ENCODE measurements at regions not wholly inside any gene's neighbourhood (a gene's known extent, or its start where the extent isn't known, plus 50 kb on each side); places are given as distances from the start of the nearest gene placed in this dataset.

GRCh38 chr2:105686588-105686987 lies 58.1 kb upstream of the NCK2 start:
- ChIA-PET CTCF (no interaction called here), POLR2A (no interaction called here)
- peaks cover 7% of the 10 kb centered on the region for H3K9me3 Mint-ChIP-seq (ENCODE audit: unreplicated experiment)
- intact Hi-C loops (cut with micrococcal nuclease): no loop called here
- DNase-seq (ENCODE audit: unreplicated experiment): no peak
- no peaks in the 10 kb centered on the region for H3K4me1 Mint-ChIP-seq (ENCODE audit: insufficient read depth, unreplicated experiment)
- TF ChIP-seq CTCF (IDR thresholded peaks at IDR 0.05; ENCODE audit: unreplicated experiment): no peak
- H3K27me3 Mint-ChIP-seq (ENCODE audit: insufficient read depth, unreplicated experiment): peaks cover 9% of the 10 kb centered on the region
- no TSS peak for BruUV-seq (replicated peaks)
- no peak overlapping the region for H3K27ac Mint-ChIP-seq (ENCODE audit: low read depth, unreplicated experiment)
- H3K36me3 Mint-ChIP-seq (ENCODE audit: insufficient read depth, unreplicated experiment): peaks cover 5% of the 10 kb centered on the region
- no peak overlapping the region for H3K4me3 Mint-ChIP-seq (ENCODE audit: unreplicated experiment)

- ChIA-PET CTCF (interaction anchor here (0.7 kb wide), 1 partner anchor 107 kb away, joined by 3 read pairs; no protein-coding TSS in a partner anchor), POLR2A (no interaction called here)
- intact Hi-C loops (cut with micrococcal nuclease): no loop called here
- Mint-ChIP-seq H3K27me3 (ENCODE audit: insufficient read depth, unreplicated experiment) (peaks cover 39% of the 10 kb centered on the region), H3K27ac (ENCODE audit: low read depth, unreplicated experiment) (no peak overlapping the region), H3K4me3 (ENCODE audit: unreplicated experiment) (no peak overlapping the region), H3K36me3 (ENCODE audit: insufficient read depth, unreplicated experiment) (peaks cover 5% of the 10 kb centered on the region), H3K9me3 (ENCODE audit: unreplicated experiment) (no peaks in the 10 kb centered on the region), H3K4me1 (ENCODE audit: insufficient read depth, unreplicated experiment) (no peaks in the 10 kb centered on the region)
- no peak for TF ChIP-seq CTCF (IDR thresholded peaks at IDR 0.05; ENCODE audit: unreplicated experiment)
- DNase-seq (ENCODE audit: unreplicated experiment): no peak
- no TSS peak for BruUV-seq (replicated peaks)
These were observed 61.7 kb upstream of the NCK2 start for GRCh38 chr2:105683011-105683492.

GRCh38 chr2:105682401-105682800 lies 62.3 kb upstream of the NCK2 start:
- POLR2A ChIA-PET: no interaction called here
- no peak overlapping the region for H3K4me3 Mint-ChIP-seq (ENCODE audit: unreplicated experiment)
- CTCF ChIA-PET: no interaction called here
- no TSS peak for BruUV-seq (replicated peaks)
- H3K4me1 Mint-ChIP-seq (ENCODE audit: insufficient read depth, unreplicated experiment): no peaks in the 10 kb centered on the region
- H3K27ac Mint-ChIP-seq (ENCODE audit: low read depth, unreplicated experiment): no peak overlapping the region
- intact Hi-C loops (cut with micrococcal nuclease): no loop called here
- peaks cover 46% of the 10 kb centered on the region for H3K27me3 Mint-ChIP-seq (ENCODE audit: insufficient read depth, unreplicated experiment)
- no peak for TF ChIP-seq CTCF (IDR thresholded peaks at IDR 0.05; ENCODE audit: unreplicated experiment)
- H3K36me3 Mint-ChIP-seq (ENCODE audit: insufficient read depth, unreplicated experiment): peaks cover 5% of the 10 kb centered on the region
- DNase-seq (ENCODE audit: unreplicated experiment): no peak
- H3K9me3 Mint-ChIP-seq (ENCODE audit: unreplicated experiment): no peaks in the 10 kb centered on the region

- peaks cover 50% of the 10 kb centered on the region for H3K27me3 Mint-ChIP-seq (ENCODE audit: insufficient read depth, unreplicated experiment)
- ChIA-PET POLR2A (no interaction called here), CTCF (no interaction called here)
- no TSS peak for BruUV-seq (replicated peaks)
- no peaks in the 10 kb centered on the region for H3K4me1 Mint-ChIP-seq (ENCODE audit: insufficient read depth, unreplicated experiment)
- DNase-seq (ENCODE audit: unreplicated experiment): no peak
- TF ChIP-seq CTCF (IDR thresholded peaks at IDR 0.05; ENCODE audit: unreplicated experiment): no peak
- intact Hi-C loops (cut with micrococcal nuclease): no loop called here
- no peak overlapping the region for H3K4me3 Mint-ChIP-seq (ENCODE audit: unreplicated experiment)
- peaks cover 5% of the 10 kb centered on the region for H3K36me3 Mint-ChIP-seq (ENCODE audit: insufficient read depth, unreplicated experiment)
- H3K27ac Mint-ChIP-seq (ENCODE audit: low read depth, unreplicated experiment): no peak overlapping the region
- no peaks in the 10 kb centered on the region for H3K9me3 Mint-ChIP-seq (ENCODE audit: unreplicated experiment)
These were observed 62.8 kb upstream of the NCK2 start for GRCh38 chr2:105681927-105682326.
